ENCODE measurements at regions not wholly inside any gene's neighbourhood (a gene's known extent, or its start where the extent isn't known, plus 50 kb on each side); places are given as distances from the start of the nearest gene placed in this dataset.

GRCh38 chr2:238563551-238563950, 136.8 kb downstream of the ASB1 start:
- DNase-seq (ENCODE audit: low spot score) = no peak
- H3K27me3 Mint-ChIP-seq (ENCODE audit: low read depth) = peaks cover 20% of the 10 kb centered on the region
- H3K4me3 Mint-ChIP-seq (ENCODE audit: unreplicated experiment) = no peak overlapping the region
- TF ChIP-seq CTCF (IDR thresholded peaks at IDR 0.05) = no peak
- H3K9me3 Mint-ChIP-seq (ENCODE audit: low read depth) = no peaks in the 10 kb centered on the region
- no peak overlapping the region for H3K27ac Mint-ChIP-seq (ENCODE audit: unreplicated experiment)
- H3K36me3 Mint-ChIP-seq (ENCODE audit: low read depth) = no peaks in the 10 kb centered on the region
- no peaks in the 10 kb centered on the region for H3K4me1 Mint-ChIP-seq (ENCODE audit: low read depth)

- no peak overlapping the region for H3K4me3 Mint-ChIP-seq (ENCODE audit: unreplicated experiment)
- no peaks in the 10 kb centered on the region for H3K36me3 Mint-ChIP-seq (ENCODE audit: low read depth)
- no peak overlapping the region for H3K27ac Mint-ChIP-seq (ENCODE audit: unreplicated experiment)
- no peaks in the 10 kb centered on the region for H3K9me3 Mint-ChIP-seq (ENCODE audit: low read depth)
- peaks cover 23% of the 10 kb centered on the region for H3K27me3 Mint-ChIP-seq (ENCODE audit: low read depth)
- H3K4me1 Mint-ChIP-seq (ENCODE audit: low read depth) = no peaks in the 10 kb centered on the region
- no peak for DNase-seq (ENCODE audit: low spot score)
- TF ChIP-seq CTCF (IDR thresholded peaks at IDR 0.05) = no peak
These were observed 137.7 kb downstream of the ASB1 start for GRCh38 chr2:238564286-238564920.

GRCh38 chr2:238565031-238565430, 138.3 kb downstream of the ASB1 start:
- Mint-ChIP-seq H3K36me3 (ENCODE audit: low read depth) (no peaks in the 10 kb centered on the region), H3K27me3 (ENCODE audit: low read depth) (peaks cover 25% of the 10 kb centered on the region), H3K9me3 (ENCODE audit: low read depth) (no peaks in the 10 kb centered on the region), H3K4me3 (ENCODE audit: unreplicated experiment) (no peak overlapping the region), H3K27ac (ENCODE audit: unreplicated experiment) (no peak overlapping the region), H3K4me1 (ENCODE audit: low read depth) (no peaks in the 10 kb centered on the region)
- no peak for DNase-seq (ENCODE audit: low spot score)
- no peak for TF ChIP-seq CTCF (IDR thresholded peaks at IDR 0.05)

- peaks cover 26% of the 10 kb centered on the region for H3K27me3 Mint-ChIP-seq (ENCODE audit: low read depth)
- H3K4me3 Mint-ChIP-seq (ENCODE audit: unreplicated experiment) = no peak overlapping the region
- H3K27ac Mint-ChIP-seq (ENCODE audit: unreplicated experiment) = no peak overlapping the region
- no peaks in the 10 kb centered on the region for H3K9me3 Mint-ChIP-seq (ENCODE audit: low read depth)
- H3K4me1 Mint-ChIP-seq (ENCODE audit: low read depth) = no peaks in the 10 kb centered on the region
- DNase-seq (ENCODE audit: low spot score) = no peak
- no peak for TF ChIP-seq CTCF (IDR thresholded peaks at IDR 0.05)
- no peaks in the 10 kb centered on the region for H3K36me3 Mint-ChIP-seq (ENCODE audit: low read depth)
These were observed 139.4 kb downstream of the ASB1 start for GRCh38 chr2:238566001-238566645.

GRCh38 chr2:238567067-238567855, 140.5 kb downstream of the ASB1 start:
- no peak for DNase-seq (ENCODE audit: low spot score)
- Mint-ChIP-seq H3K4me1 (ENCODE audit: low read depth) (no peaks in the 10 kb centered on the region), H3K4me3 (ENCODE audit: unreplicated experiment) (no peak overlapping the region), H3K27me3 (ENCODE audit: low read depth) (peaks cover 21% of the 10 kb centered on the region), H3K9me3 (ENCODE audit: low read depth) (no peaks in the 10 kb centered on the region), H3K27ac (ENCODE audit: unreplicated experiment) (no peak overlapping the region), H3K36me3 (ENCODE audit: low read depth) (no peaks in the 10 kb centered on the region)
- TF ChIP-seq CTCF (IDR thresholded peaks at IDR 0.05) = no peak
